GM19239 (cell line): ENCODE measurements at regions not wholly inside any gene's neighbourhood (a gene's known extent, or its start where the extent isn't known, plus 50 kb on each side); places are given as distances from the start of the nearest gene placed in this dataset.

Experiments
- DNase-seq: peaks from one replicate; pipeline ENCODE4 v3.0.0; 2011; ENCODE audit warnings: low spot score; ENCODE audit not compliant: insufficient read length
- FAIRE-seq: peaks from 2 replicates; lab custom pipeline; 2011; peaks lifted over from hg19 to GRCh38; lab: Jason Lieb, UNC

GRCh38 chr6:165092881-165093595 is 216.4 kb downstream of the C6orf118 start:
- FAIRE-seq, result no peak
- DNase-seq, result no peak

- DNase-seq (no peak), FAIRE-seq (no peak)
Observed at GRCh38 chr6:165091121-165091785, 218.2 kb downstream of the C6orf118 start.

DNA sequence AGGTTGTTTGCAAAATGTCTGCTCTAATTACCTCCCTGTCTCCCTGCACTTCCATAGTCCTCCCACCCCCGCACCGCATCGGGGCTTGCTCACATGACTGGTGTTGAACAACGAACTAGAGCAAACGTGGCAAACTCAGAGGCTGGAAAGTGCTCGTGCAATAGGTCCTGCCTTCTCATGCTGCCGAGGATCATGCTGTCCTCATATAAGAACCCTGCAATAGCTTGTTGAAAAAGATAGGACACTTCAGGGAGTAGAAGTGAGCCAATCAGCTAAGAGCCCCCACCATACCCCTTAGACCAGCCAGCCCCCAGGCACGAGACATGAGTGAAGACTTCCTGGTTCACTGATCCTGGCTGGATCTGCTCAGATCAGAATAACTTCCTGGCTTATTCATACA is 219.2 kb downstream of the C6orf118 start:
- no peak for DNase-seq
- no peak for FAIRE-seq

- no peak for DNase-seq
- FAIRE-seq, result no peak
Observed at GRCh38 chr6:165086814-165087213, 222.6 kb downstream of the C6orf118 start.

DNA sequence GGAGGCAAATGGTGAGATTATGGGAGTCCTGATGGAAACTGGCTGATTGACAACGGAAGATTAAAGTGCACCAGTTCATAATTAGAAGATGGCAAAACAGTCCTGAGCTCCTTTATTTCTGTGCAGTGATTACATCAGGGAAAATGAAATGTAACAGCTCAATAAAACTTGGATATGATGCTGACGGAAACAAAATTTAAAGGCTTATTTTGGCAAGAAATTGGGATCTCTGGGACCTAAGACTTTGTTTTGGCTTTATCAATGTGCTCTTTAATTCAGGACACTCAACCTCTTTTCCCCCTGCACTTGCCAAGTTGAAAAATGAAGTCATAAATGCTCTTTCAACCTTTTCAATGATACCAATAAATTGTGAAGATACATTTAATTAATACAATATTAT is 226.8 kb downstream of the C6orf118 start:
- no peak for DNase-seq
- FAIRE-seq, result no peak

- no peak for FAIRE-seq
- DNase-seq, result no peak
Observed at GRCh38 chr6:165081944-165082532, 227.4 kb downstream of the C6orf118 start.

GRCh38 chr6:165077876-165078275 is 231.5 kb downstream of the C6orf118 start:
- FAIRE-seq (no peak), DNase-seq (no peak)

- FAIRE-seq (no peak), DNase-seq (no peak)
Observed at GRCh38 chr6:165071906-165072305, 237.5 kb downstream of the C6orf118 start.

DNA sequence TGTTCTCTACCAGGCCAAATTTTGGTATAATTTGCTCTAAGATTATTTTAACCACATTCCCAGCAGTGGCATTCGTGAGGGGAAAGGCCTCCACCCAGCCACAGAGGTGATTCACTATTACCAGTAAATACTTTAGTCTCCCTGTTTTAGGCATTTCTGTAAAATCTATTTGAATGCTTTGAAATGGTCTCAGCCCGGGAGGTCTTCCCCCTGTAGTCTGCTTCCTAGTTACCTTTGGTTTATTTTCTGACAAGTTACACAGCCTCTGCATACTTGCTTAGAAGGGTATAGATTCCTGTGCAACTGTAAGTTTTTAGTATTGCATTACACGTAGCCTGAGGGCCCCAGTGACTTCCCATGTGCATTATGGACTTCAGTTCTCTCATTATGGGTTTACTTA is 248.7 kb downstream of the C6orf118 start:
- DNase-seq (no peak), FAIRE-seq (no peak)

DNA sequence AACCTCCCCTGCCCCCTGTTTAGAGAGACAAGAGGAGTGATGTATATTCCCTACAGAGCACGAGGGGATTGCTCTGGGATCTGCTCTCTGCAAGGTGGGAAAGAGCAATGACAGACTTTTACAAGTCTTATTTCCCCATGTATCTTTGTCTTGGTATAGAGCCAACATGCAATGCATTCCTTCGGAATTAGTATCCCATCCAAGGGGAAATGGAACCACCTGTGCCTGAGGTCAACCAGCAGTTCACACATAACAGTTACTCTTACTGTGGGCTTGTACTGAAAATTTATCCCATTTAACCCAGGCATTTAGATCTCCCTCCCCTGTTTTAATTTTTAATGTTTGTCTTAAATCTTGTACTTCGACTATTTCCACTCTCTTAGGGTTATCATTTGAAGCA is 250.4 kb downstream of the C6orf118 start:
- no peak for DNase-seq
- FAIRE-seq, result no peak

GRCh38 chr6:165056292-165056691 is 253.1 kb downstream of the C6orf118 start:
- FAIRE-seq (no peak), DNase-seq (no peak)

GRCh38 chr6:165055231-165055630 is 254.2 kb downstream of the C6orf118 start:
- no peak for DNase-seq
- FAIRE-seq, result no peak

GRCh38 chr6:165052561-165053480 is 256.6 kb downstream of the C6orf118 start:
- no peak for FAIRE-seq

GRCh38 chr6:165049362-165049761 is 260.0 kb downstream of the C6orf118 start:
- FAIRE-seq (no peak), DNase-seq (no peak)

More at GRCh38 chr6:165052561-165053480, 256.6 kb downstream of the C6orf118 start:
- no peak for DNase-seq

- no peak for FAIRE-seq
- no peak for DNase-seq
Observed at GRCh38 chr6:165047952-165048351, 261.5 kb downstream of the C6orf118 start.

DNA sequence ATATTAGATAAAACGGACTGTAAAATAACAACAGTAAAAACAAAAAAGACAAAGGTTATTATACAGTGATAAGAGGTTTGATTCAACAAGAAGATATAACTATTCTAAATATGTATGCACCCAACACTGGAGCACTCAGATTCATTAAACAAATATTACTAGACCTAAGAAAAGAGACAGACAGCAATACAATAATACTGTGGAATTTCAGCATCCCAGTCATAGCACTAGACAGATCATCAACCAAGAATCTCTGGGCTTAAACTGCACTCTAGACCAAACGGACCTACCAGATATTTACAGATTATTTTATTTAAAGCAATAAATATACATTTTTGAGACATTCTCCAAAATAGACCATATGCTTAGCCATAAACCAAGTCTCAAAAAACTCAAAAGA is 263.8 kb downstream of the C6orf118 start:
- FAIRE-seq (no peak), DNase-seq (no peak)

- FAIRE-seq (no peak), DNase-seq (no peak)
Observed at GRCh38 chr6:165042912-165043311, 266.5 kb downstream of the C6orf118 start.

DNA sequence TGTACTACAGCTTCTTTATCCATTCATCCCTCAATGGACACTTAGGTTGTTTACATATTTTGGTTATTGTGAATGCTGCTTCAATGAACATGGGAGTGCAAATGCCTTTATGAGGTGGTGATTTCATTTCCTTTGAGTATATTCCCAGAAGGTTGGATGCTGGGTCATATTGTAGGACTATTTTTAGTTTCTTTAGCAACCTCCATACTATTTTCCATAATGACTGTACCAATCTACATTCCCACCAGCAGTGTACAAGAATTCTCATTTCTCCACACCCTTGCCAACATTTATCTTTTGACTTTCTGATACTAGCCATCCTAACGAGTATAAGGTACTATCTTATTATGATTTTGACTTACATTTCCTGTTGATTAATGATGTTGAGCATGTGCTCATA is 269.0 kb downstream of the C6orf118 start:
- FAIRE-seq, result no peak
- DNase-seq, result no peak

GRCh38 chr6:165034271-165034741 is 275.1 kb downstream of the C6orf118 start:
- no peak for DNase-seq
- FAIRE-seq, result no peak

- DNase-seq (no peak), FAIRE-seq (no peak)
Observed at GRCh38 chr6:165031502-165031901, 277.9 kb downstream of the C6orf118 start.
